AG04450 (cell line): ENCODE measurements at regions not wholly inside any gene's neighbourhood (a gene's known extent, or its start where the extent isn't known, plus 50 kb on each side); places are given as distances from the start of the nearest gene placed in this dataset.

Experiments
- CTCF ChIA-PET: fragments of 300-600, 350-600 bp; formaldehyde crosslinking; extraction: SDS; loops from one replicate; lab custom pipeline; 2022; ENCODE audit warnings: antibody characterized with exemption, inconsistent platforms; lab: Charles Lee
- POLR2A ChIA-PET: fragments of 350-600 bp; formaldehyde crosslinking; extraction: SDS; loops from one replicate; lab custom pipeline; 2021; ENCODE audit warnings: antibody characterized with exemption, inconsistent platforms; lab: Yijun Ruan, JAX
- DNase-seq: peaks from one replicate; pipeline ENCODE4 v3.0.0-alpha.2; 2011; ENCODE audit warnings: low read depth, low spot score
- H3K27ac ChIP-seq: one replicate; pipeline ENCODE4 v1.5.1; 2012; ENCODE audit warnings: low read depth, low read length, control low read depth
- H3K27me3 ChIP-seq: one replicate; pipeline ENCODE4 v1.6.0; 2012; ENCODE audit warnings: low read length; ENCODE audit not compliant: control insufficient read depth, insufficient read depth
- H3K4me3 ChIP-seq: 2 replicates; pipeline ENCODE4 v1.5.1; 2011; ENCODE audit warnings: mild to moderate bottlenecking, low read depth, low read length, control low read depth
- H3K9me3 ChIP-seq: 2 replicates; pipeline ENCODE4 v1.5.1; 2012; ENCODE audit warnings: low read length; ENCODE audit not compliant: control insufficient read depth, insufficient read depth
- CTCF ChIP-seq: IDR thresholded peaks from 2 replicates; pipeline ENCODE4 v1.5.1; 2011; ENCODE audit warnings: low read depth, low read length, control low read depth, inconsistent platforms

- no peaks in the 10 kb centered on the region for H3K27me3 ChIP-seq
- POLR2A ChIA-PET: no interaction called here
- no peak overlapping the region for H3K27ac ChIP-seq
- TF ChIP-seq CTCF: no peak
- CTCF ChIA-PET: no interaction called here
- H3K4me3 ChIP-seq: no peak overlapping the region
- no peak for DNase-seq
- no peaks in the 10 kb centered on the region for H3K9me3 ChIP-seq
Measured at GRCh38 chr4:156313497-156313896, 359.8 kb upstream of the CTSO start.

- TF ChIP-seq CTCF: no peak
- Histone ChIP-seq H3K4me3 (no peak overlapping the region), H3K27ac (no peak overlapping the region), H3K9me3 (no peaks in the 10 kb centered on the region), H3K27me3 (no peaks in the 10 kb centered on the region)
- ChIA-PET POLR2A (no interaction called here), CTCF (no interaction called here)
- no peak for DNase-seq
Measured at GRCh38 chr4:156312261-156312847, 358.7 kb upstream of the CTSO start.

GRCh38 chr4:156309031-156309430 is 355.4 kb upstream of the CTSO start:
- no peak overlapping the region for H3K27ac ChIP-seq
- CTCF ChIA-PET: no interaction called here
- DNase-seq: no peak
- H3K4me3 ChIP-seq: no peak overlapping the region
- POLR2A ChIA-PET: no interaction called here
- no peak for TF ChIP-seq CTCF
- no peaks in the 10 kb centered on the region for H3K9me3 ChIP-seq
- no peaks in the 10 kb centered on the region for H3K27me3 ChIP-seq

GRCh38 chr4:156303708-156304107 is 350.0 kb upstream of the CTSO start:
- CTCF ChIA-PET: no interaction called here
- Histone ChIP-seq H3K4me3 (no peak overlapping the region), H3K27ac (no peak overlapping the region), H3K9me3 (peaks cover 2% of the 10 kb centered on the region; the same call in 1 of the 2 replicates), H3K27me3 (no peaks in the 10 kb centered on the region)
- TF ChIP-seq CTCF: no peak
- POLR2A ChIA-PET: no interaction called here
- DNase-seq: no peak

- TF ChIP-seq CTCF: no peak
- ChIA-PET CTCF (no interaction called here), POLR2A (interaction anchor here (0.7 kb wide), 1 partner anchor 46 kb away, joined by 3 read pairs; no protein-coding TSS in a partner anchor)
- peak; percentile 85 for DNase-seq
- no peaks in the 10 kb centered on the region for H3K27me3 ChIP-seq
- no peak overlapping the region for H3K27ac ChIP-seq
- H3K4me3 ChIP-seq: no peak overlapping the region
- H3K9me3 ChIP-seq: peaks cover 2% of the 10 kb centered on the region; the same call in 1 of the 2 replicates
Measured at GRCh38 chr4:156298230-156298629, 344.6 kb upstream of the CTSO start.
